HFFc6 (cell line): ENCODE measurements at regions not wholly inside any gene's neighbourhood (a gene's known extent, or its start where the extent isn't known, plus 50 kb on each side); places are given as distances from the start of the nearest gene placed in this dataset.
A peak's percentile ranks its signal among the peaks of the same experiment; 100 is the strongest.
"Not testable (repeated sequence)": the region's sequence is repeated elsewhere in the genome, so short reads cannot be mapped to it uniquely, and the experiment has no call there.

Source experiments
- DNase-seq: peaks from one replicate; pipeline ENCODE4 v3.0.0-alpha.2; 2018
- H3K27ac Mint-ChIP-seq: 2 replicates; pipeline ENCODE4 v1.8.0; 2020; ENCODE audit warnings: mild to moderate bottlenecking, mixed read lengths
- H3K27me3 Mint-ChIP-seq: 2 replicates; pipeline ENCODE4 v1.8.0; 2021; ENCODE audit warnings: mild to moderate bottlenecking, moderate library complexity, mixed read lengths; ENCODE audit not compliant: insufficient read depth
- H3K36me3 Mint-ChIP-seq: 2 replicates; pipeline ENCODE4 v1.8.0; 2021; ENCODE audit warnings: low read depth, mixed read lengths
- H3K4me1 Mint-ChIP-seq: 2 replicates; pipeline ENCODE4 v1.8.0; 2020; ENCODE audit warnings: low read depth, mixed read lengths
- H3K4me3 Mint-ChIP-seq: 2 replicates; pipeline ENCODE4 v1.8.0; 2020; ENCODE audit warnings: mild to moderate bottlenecking, moderate library complexity, mixed read lengths
- H3K9me3 Mint-ChIP-seq: 2 replicates; pipeline ENCODE4 v1.8.0; 2020; ENCODE audit warnings: mild to moderate bottlenecking, mixed read lengths

DNA sequence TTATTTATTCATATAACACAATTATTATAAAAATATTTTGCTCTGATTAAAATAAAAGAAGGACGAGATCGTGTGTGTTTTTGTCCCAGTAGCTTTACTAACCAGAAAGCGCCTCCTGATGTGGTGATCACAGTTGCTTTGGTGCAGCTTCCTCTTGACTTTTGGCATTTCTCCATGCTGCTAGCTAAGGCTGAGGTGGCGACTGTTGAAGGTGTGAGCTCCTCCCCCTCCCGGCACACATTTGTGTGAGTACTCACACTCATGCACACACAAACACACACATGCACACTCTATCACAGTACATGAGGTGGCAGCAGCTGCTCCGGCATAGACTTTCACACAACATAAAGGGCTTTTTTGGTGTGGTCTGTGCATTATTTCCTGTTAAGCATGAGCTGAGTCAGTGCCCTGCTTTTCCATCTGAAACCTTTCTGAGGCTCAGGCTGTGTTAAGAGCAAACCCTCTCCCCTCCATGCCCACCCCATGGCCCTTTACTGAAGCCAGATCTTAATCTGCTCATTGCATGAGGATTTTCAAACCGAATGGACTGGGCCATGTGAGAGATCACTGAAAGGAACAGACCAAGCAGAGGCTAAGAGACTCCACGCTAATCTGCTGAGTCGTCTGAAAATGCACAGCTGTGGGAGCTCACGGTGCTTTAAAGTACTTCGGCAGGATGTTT lies 53.3 kb downstream of the FOXD4L1 start:
- H3K9me3 Mint-ChIP-seq, H3K27me3 Mint-ChIP-seq, H3K27ac Mint-ChIP-seq, DNase-seq, H3K4me1 Mint-ChIP-seq, H3K36me3 Mint-ChIP-seq: not testable (repeated sequence)
- H3K4me3 Mint-ChIP-seq = peak overlapping the region; percentile 41; the same call in 1 of the 2 replicates

- not testable (repeated sequence) for DNase-seq, H3K4me3 Mint-ChIP-seq, H3K27me3 Mint-ChIP-seq, H3K9me3 Mint-ChIP-seq, H3K4me1 Mint-ChIP-seq, H3K36me3 Mint-ChIP-seq, H3K27ac Mint-ChIP-seq
Measured at GRCh38 chr2:113559820-113560219, 61.4 kb downstream of the FOXD4L1 start.

- H3K36me3 Mint-ChIP-seq, H3K9me3 Mint-ChIP-seq, H3K4me1 Mint-ChIP-seq, DNase-seq, H3K27me3 Mint-ChIP-seq, H3K27ac Mint-ChIP-seq, H3K4me3 Mint-ChIP-seq: not testable (repeated sequence)
Measured at GRCh38 chr2:113562662-113563061, 64.2 kb downstream of the FOXD4L1 start.

DNA sequence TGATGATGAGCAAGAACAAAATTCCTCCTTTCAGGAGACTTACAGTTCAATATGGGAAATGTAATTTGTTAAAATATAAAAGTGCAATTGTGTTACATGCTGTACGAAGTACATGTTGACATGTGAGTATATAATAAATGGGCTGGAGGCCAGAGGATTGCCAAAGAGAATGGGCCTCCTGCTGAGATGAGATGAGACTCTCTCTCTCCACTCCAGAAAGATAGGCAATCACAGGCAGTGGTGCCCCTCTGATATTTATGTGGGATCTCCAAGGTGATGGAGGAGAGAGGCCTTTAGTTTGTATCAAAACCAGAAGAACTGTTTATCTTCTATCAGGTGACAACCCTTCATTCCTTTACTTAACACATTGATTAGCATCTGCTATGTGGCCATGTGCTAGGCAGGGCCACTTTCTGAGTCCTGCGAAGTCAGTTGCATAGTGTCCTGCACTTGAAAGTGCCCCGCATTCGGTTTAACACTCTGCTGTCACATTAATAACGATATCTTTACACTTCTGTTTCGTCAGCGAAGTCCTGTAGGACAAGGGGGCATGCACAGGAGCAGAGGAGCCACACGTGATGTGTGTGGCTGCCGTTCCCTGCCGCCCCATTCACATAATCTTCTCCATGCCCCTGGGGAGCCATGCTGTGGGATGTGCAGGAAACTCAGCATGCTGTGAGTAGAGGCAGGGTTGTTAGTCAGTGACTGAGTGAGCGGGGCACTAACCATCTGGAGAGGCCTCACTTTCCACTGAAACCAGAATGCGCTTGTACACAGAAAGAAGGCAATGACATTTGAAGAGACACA lies 60.2 kb upstream of the RABL2A start:
- H3K27me3 Mint-ChIP-seq, H3K9me3 Mint-ChIP-seq, H3K27ac Mint-ChIP-seq: not testable (repeated sequence)

GRCh38 chr2:113567481-113567849 lies 59.6 kb upstream of the RABL2A start:
- H3K4me1 Mint-ChIP-seq, H3K27me3 Mint-ChIP-seq, H3K36me3 Mint-ChIP-seq, H3K27ac Mint-ChIP-seq, H3K9me3 Mint-ChIP-seq, H3K4me3 Mint-ChIP-seq, DNase-seq: not testable (repeated sequence)

More for the DNA sequence above, 60.2 kb upstream of the RABL2A start:
- not testable (repeated sequence) for H3K4me3 Mint-ChIP-seq, DNase-seq, H3K4me1 Mint-ChIP-seq, H3K36me3 Mint-ChIP-seq

- DNase-seq, H3K36me3 Mint-ChIP-seq, H3K4me1 Mint-ChIP-seq, H3K4me3 Mint-ChIP-seq, H3K27me3 Mint-ChIP-seq, H3K27ac Mint-ChIP-seq, H3K9me3 Mint-ChIP-seq: not testable (repeated sequence)
Measured at GRCh38 chr2:113568231-113568630, 58.8 kb upstream of the RABL2A start.

GRCh38 chr2:113570082-113570481 lies 57.0 kb upstream of the RABL2A start:
- not testable (repeated sequence) for H3K9me3 Mint-ChIP-seq, H3K36me3 Mint-ChIP-seq, H3K27ac Mint-ChIP-seq, H3K27me3 Mint-ChIP-seq, DNase-seq, H3K4me1 Mint-ChIP-seq, H3K4me3 Mint-ChIP-seq

GRCh38 chr2:113570509-113571009 lies 56.5 kb upstream of the RABL2A start:
- not testable (repeated sequence) for DNase-seq, H3K36me3 Mint-ChIP-seq, H3K27ac Mint-ChIP-seq, H3K4me1 Mint-ChIP-seq, H3K4me3 Mint-ChIP-seq, H3K9me3 Mint-ChIP-seq, H3K27me3 Mint-ChIP-seq

GRCh38 chr2:113571482-113572068 lies 55.5 kb upstream of the RABL2A start:
- H3K4me3 Mint-ChIP-seq, H3K9me3 Mint-ChIP-seq, H3K27ac Mint-ChIP-seq, H3K36me3 Mint-ChIP-seq, DNase-seq, H3K4me1 Mint-ChIP-seq, H3K27me3 Mint-ChIP-seq: not testable (repeated sequence)

DNA sequence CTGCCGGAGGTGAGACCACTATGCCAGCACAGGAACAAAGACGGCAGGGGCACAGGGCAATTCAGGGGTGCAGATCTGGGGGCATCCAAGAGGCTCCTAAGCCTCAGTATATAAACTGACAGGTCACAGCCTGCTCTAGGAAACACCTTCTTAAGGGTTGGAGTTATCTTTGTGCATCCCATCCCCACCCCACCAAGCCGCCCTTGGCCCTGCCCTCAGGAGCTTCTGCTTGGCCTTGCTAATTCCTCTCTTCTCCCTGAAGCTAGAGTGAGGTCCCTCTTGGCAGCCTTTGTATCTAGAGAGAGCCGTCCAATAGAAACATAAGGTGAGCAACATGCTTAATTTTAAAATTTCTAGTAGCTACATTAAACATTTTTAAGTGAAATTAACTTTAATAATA lies 51.3 kb upstream of the RABL2A start:
- not testable (repeated sequence) for H3K4me3 Mint-ChIP-seq, H3K36me3 Mint-ChIP-seq, H3K27me3 Mint-ChIP-seq, H3K9me3 Mint-ChIP-seq, H3K4me1 Mint-ChIP-seq, DNase-seq, H3K27ac Mint-ChIP-seq

DNA sequence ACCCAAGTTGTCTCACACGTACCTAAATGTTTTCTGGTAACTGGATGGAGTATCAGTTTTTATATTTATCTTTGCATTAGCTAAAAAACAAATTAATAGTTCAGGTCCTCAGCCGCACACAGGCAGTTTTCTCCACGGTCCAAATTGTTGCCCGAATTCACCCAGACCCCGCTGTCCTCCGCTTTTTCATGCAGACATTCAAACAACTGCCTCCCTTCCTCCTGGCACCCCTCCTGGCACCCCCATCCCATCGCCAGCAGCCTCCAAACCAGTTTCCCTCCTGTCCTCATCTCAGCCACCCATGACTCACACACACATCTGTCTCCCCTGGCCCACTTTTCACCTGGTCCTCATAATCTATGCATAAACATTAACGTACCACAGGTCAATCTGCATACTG lies 50.7 kb upstream of the RABL2A start:
- H3K27me3 Mint-ChIP-seq, H3K4me1 Mint-ChIP-seq, H3K4me3 Mint-ChIP-seq, H3K9me3 Mint-ChIP-seq, H3K27ac Mint-ChIP-seq, DNase-seq, H3K36me3 Mint-ChIP-seq: not testable (repeated sequence)
